ENCODE measurements at regions not wholly inside any gene's neighbourhood (a gene's known extent, or its start where the extent isn't known, plus 50 kb on each side); places are given as distances from the start of the nearest gene placed in this dataset.

- no peak for TF ChIP-seq CTCF (IDR thresholded peaks at IDR 0.05; ENCODE audit: insufficient read depth, low read length, poor library complexity, severe bottlenecking)
- TF ChIP-seq EZH2phosphoT487 (conservative IDR thresholded peaks at IDR 0.05; ENCODE audit: low read length), result no peak
Observed at GRCh38 chr6:14682812-14683211, 563.1 kb upstream of the JARID2 start.
